Body of pancreas (tissue), 4 donors: ENCODE measurements at regions not wholly inside any gene's neighbourhood (a gene's known extent, or its start where the extent isn't known, plus 50 kb on each side); places are given as distances from the start of the nearest gene placed in this dataset.
A peak's percentile ranks its signal among the peaks of the same experiment; 100 is the strongest.

Experiments
- ATAC-seq: fragments of 150-250 bp; one replicate; pipeline ENCODE4 v1.9.1; 2016
- DNase-seq, 4 donors: peaks; one replicate each; pipeline ENCODE4 v3.0.0-alpha.2; 2019
- H3K27ac ChIP-seq, 4 donors: fragments of 200-600 bp; sonication (generic); 1 replicate in 3 of 4; 2 replicates in 1 of 4; pipeline versions ENCODE4 v1.5.1 to v1.6.1; 2016 to 2019; ENCODE audit warnings: mild to moderate bottlenecking in 1 of 4, mixed read lengths in 1 of 4, moderate library complexity in 1 of 4
- H3K27me3 ChIP-seq, 2 donors: fragments of 200-600 bp; sonication (generic); one replicate each; pipeline ENCODE4 v1.6.0; 2016; ENCODE audit warnings: mild to moderate bottlenecking in 1 of 2
- H3K36me3 ChIP-seq, 2 donors: fragments of 200-600 bp; sonication (generic); replicated peaks in 1 of 2; 2 replicates each; pipeline ENCODE4 v1.5.1; 2016; ENCODE audit warnings: low read depth in 2 of 2; ENCODE audit not compliant: insufficient read depth in 1 of 2
- H3K4me1 ChIP-seq: fragments of 200-600 bp; sonication (generic); one replicate; pipeline ENCODE4 v1.6.0; 2016
- H3K4me3 ChIP-seq, 2 donors: fragments of 200-600 bp; sonication (generic); 1 replicate in 1 of 2; 2 replicates in 1 of 2; pipeline ENCODE4 v1.5.1; 2016 to 2019
- H3K9me3 ChIP-seq, 3 donors: fragments of 200-600 bp; sonication (generic); 1 replicate in 2 of 3; 2 replicates in 1 of 3; pipeline ENCODE4 v1.5.1; 2016
- POLR2A ChIP-seq, 3 donors: fragments of 450-650 bp; IDR thresholded peaks; one replicate each; pipeline ENCODE4 v1.6.1; 2016; ENCODE audit warnings: antibody characterized with exemption in 3 of 3, mild to moderate bottlenecking in 2 of 3
- WGBS, 2 donors: methylation state at CpG; one replicate each; pipeline ENCODE4 v1.1.5; 2017; 5-methylcytosine and 5-hydroxymethylcytosine counted together
- intact Hi-C: fragments of 100-400 bp; cut with DNase I; formaldehyde crosslinking; loops from one replicate; pipeline ENCODE4 v1.15.1; 2023
- TF ChIP-seq, protein P1 (sequence below), 7 experiments: fragments of 450-650 bp in 4 of 7; fragments of 200-600 bp in 3 of 7; sonication (generic) in 3 of 7; IDR thresholded peaks; one replicate each; pipeline ENCODE4 v1.5.1; 2016 to 2019; ENCODE audit warnings: antibody characterized with exemption in 7 of 7

DNA sequence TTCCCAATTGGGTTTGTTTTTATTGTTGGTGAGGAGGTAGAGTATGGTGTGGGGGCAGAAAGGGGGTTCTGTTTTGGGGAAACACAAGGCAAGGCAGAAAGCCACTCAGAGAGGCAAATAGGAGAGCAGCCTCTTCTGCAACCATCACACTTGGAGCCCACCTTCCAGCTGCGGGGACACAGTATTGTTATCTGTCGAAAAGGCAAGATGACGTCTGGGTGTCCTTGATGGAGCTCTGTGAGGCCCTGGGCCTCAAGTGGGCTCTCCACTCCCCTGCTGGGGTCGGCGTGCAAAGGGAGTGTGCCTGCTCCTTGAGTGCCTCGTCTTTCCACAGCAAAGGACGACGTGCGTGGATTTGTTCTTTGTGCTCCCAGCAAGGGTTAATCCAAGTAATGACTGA is 227.6 kb downstream of the ANAPC1 start:
- H3K36me3 ChIP-seq: no peaks in the 10 kb centered on the region
- WGBS, 2 donors: 78 to 80% methylated on average over 6 to 9 of the region's 9 CpGs
- no peak overlapping the region for H3K27ac ChIP-seq
- DNase-seq (no peak), ATAC-seq (no peak)
- no peak for TF ChIP-seq POLR2A (IDR thresholded peaks at IDR 0.05)
- TF ChIP-seq, protein P1, sequence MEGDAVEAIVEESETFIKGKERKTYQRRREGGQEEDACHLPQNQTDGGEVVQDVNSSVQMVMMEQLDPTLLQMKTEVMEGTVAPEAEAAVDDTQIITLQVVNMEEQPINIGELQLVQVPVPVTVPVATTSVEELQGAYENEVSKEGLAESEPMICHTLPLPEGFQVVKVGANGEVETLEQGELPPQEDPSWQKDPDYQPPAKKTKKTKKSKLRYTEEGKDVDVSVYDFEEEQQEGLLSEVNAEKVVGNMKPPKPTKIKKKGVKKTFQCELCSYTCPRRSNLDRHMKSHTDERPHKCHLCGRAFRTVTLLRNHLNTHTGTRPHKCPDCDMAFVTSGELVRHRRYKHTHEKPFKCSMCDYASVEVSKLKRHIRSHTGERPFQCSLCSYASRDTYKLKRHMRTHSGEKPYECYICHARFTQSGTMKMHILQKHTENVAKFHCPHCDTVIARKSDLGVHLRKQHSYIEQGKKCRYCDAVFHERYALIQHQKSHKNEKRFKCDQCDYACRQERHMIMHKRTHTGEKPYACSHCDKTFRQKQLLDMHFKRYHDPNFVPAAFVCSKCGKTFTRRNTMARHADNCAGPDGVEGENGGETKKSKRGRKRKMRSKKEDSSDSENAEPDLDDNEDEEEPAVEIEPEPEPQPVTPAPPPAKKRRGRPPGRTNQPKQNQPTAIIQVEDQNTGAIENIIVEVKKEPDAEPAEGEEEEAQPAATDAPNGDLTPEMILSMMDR (IDR thresholded peaks at IDR 0.05): no peak
- peaks cover 11% of the 10 kb centered on the region for H3K4me1 ChIP-seq
- H3K4me3 ChIP-seq: no peak overlapping the region
- intact Hi-C loops: no loop called here
- H3K9me3 ChIP-seq: no peaks in the 10 kb centered on the region
- no peaks in the 10 kb centered on the region for H3K27me3 ChIP-seq

DNA sequence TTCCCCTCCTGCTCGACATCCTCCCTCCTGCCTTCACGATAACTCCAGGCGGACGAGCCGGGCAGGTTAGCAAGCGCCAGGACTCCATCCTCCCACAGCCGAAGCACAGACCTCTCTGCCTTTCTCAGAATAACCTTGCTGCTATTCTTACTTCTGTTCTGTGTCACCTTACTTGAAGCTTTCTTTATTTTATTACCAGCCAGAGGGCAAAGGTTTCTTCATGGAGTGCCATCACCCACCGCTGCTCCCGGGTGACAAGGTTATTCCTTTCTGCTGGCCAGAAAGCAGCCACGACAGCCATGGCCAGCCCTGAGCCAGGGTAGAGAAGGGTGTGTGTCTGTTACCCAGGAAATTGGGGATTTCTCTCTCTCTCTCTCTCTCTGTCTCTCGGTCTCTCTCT is 227.1 kb downstream of the ANAPC1 start:
- DNase-seq (no peak), ATAC-seq (no peak)
- Histone ChIP-seq H3K4me1 (peaks cover 11% of the 10 kb centered on the region), H3K36me3 (no peaks in the 10 kb centered on the region), H3K27ac (no peak overlapping the region), H3K27me3 (no peaks in the 10 kb centered on the region), H3K4me3 (no peak overlapping the region), H3K9me3 (no peaks in the 10 kb centered on the region)
- no peak for TF ChIP-seq POLR2A (IDR thresholded peaks at IDR 0.05)
- TF ChIP-seq, protein P1 (IDR thresholded peaks at IDR 0.05): no peak
- intact Hi-C loops: no loop called here
- 71 to 83% methylated on average over 11 of the region's 11 CpGs for WGBS, 2 donors

DNA sequence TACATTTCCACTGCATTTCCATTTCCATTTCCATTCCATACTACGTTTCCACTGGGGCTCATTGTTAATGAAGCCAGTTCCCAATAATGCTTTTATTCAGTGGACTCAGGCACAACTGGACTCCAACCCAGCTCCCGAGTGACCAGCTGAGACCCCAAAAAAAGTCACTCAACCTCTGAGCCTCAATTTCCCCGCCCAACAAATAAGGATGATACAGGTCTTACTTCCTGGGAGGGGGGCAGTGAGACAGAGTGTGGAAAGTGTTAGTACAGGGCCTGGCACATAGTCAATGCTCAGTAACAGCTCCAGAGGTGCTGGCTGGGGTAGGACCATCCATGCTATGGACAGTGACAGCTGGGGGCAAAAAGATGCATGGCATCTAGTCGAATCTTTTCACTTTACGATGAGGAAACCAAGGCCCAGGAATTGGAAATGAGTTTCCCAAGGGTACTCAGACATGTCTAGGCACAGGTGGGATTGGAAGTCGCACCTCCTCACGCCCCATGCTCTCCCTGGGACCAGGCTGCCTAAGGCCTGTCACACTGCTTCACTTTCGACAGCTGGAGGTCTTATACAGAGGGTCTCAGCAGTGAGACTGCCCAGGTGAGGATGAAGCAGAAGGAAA is 226.5 kb downstream of the ANAPC1 start:
- Histone ChIP-seq H3K4me3 (no peak overlapping the region), H3K4me1 (peaks cover 11% of the 10 kb centered on the region), H3K9me3 (no peaks in the 10 kb centered on the region), H3K27me3 (no peaks in the 10 kb centered on the region), H3K27ac (no peak overlapping the region), H3K36me3 (no peaks in the 10 kb centered on the region)
- TF ChIP-seq, protein P1 (IDR thresholded peaks at IDR 0.05): no peak
- no peak for TF ChIP-seq POLR2A (IDR thresholded peaks at IDR 0.05)
- 73 to 85% methylated on average over 8 of the region's 8 CpGs for WGBS, 2 donors
- ATAC-seq (no peak), DNase-seq (no peak)
- intact Hi-C loops: no loop called here

DNA sequence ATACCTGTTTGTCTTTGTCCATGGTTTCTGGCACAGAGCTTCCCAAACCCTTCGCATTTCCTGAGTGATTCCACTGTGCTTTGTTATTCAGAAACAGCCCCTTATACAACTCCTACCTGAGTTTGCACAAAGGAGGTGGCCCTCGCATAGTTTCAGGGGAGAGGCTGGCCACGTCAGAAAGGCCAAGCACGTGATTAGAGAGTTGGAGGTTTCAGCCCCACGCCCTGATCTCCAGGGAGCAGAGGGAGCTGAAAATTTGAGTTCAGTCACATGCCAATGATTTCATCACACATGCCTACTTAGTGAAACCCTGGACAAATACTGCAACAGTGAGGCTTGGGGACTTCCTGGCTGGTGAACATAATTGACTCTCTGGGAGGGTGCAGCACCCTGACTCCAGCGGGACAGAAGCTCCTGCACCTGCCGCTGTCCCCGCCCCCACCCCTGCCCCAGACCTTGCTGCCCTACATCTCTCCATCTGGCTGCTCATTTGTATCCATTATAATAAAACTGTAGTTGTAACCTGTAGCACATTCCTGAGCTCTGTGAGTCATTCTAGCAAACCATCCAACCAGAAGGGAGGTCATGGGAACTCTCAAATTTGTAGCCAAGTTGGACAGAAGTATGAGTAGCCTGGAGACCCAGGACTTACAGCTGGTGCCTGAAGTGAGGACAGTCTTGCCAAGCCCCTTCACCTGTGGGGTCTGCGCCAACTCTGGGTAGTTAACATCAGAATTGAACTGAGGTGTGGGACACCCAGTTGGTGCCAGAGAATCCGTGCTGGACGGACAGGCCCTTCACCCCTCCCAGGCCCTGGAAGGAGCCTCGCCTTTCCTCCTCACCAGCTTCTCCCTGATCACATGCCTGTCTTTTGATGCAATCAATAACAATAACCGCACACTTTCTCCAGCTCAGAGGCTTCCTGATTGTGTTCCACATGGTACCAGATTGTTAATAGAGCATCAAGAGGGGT is 224.3 kb downstream of the ANAPC1 start:
- Histone ChIP-seq H3K9me3 (no peaks in the 10 kb centered on the region), H3K36me3 (no peaks in the 10 kb centered on the region), H3K27ac (peak overlapping the region; percentile 76 to 84 (median 82)), H3K27me3 (no peaks in the 10 kb centered on the region), H3K4me1 (peaks cover 11% of the 10 kb centered on the region), H3K4me3 (no peak overlapping the region)
- TF ChIP-seq POLR2A (IDR thresholded peaks at IDR 0.05): no peak
- TF ChIP-seq, protein P1 (IDR thresholded peaks at IDR 0.05): no peak
- ATAC-seq (peak; percentile 89), DNase-seq (peak; percentile 57 to 84 (median 68))
- WGBS, 2 donors: 44 to 52% methylated on average over 8 to 13 of the region's 13 CpGs
- intact Hi-C loops: no loop called here
